ENCODE measurements at regions not wholly inside any gene's neighbourhood (a gene's known extent, or its start where the extent isn't known, plus 50 kb on each side); places are given as distances from the start of the nearest gene placed in this dataset.
"Not testable (repeated sequence)": the region's sequence is repeated elsewhere in the genome, so short reads cannot be mapped to it uniquely, and the experiment has no call there.

DNA sequence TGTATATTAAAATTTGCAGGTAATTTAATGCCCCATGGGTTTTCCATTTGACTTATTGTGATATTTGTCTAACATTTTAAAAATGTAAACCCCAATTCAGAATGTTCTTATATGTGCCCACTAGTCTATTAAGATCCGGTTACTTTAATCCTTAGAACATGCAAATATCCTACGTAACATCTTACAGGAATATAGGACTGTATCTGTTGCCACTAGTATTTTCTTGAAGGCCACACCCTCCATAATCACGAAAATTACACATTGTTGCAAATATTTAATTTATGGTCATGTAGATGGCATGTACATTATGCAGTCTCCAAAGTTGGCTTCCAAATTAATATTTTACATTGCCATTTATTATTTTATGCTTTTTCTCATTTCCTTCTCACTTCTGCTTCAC, 329.2 kb upstream of the NOTCH2NLA start:
- TF ChIP-seq, protein P1, sequence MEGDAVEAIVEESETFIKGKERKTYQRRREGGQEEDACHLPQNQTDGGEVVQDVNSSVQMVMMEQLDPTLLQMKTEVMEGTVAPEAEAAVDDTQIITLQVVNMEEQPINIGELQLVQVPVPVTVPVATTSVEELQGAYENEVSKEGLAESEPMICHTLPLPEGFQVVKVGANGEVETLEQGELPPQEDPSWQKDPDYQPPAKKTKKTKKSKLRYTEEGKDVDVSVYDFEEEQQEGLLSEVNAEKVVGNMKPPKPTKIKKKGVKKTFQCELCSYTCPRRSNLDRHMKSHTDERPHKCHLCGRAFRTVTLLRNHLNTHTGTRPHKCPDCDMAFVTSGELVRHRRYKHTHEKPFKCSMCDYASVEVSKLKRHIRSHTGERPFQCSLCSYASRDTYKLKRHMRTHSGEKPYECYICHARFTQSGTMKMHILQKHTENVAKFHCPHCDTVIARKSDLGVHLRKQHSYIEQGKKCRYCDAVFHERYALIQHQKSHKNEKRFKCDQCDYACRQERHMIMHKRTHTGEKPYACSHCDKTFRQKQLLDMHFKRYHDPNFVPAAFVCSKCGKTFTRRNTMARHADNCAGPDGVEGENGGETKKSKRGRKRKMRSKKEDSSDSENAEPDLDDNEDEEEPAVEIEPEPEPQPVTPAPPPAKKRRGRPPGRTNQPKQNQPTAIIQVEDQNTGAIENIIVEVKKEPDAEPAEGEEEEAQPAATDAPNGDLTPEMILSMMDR (IDR thresholded peaks at IDR 0.05), result not testable (repeated sequence)
- TF ChIP-seq POLR2AphosphoS5, TCF7L2 (IDR thresholded peaks at IDR 0.05; ENCODE audit: low read depth, low read length): not testable (repeated sequence)
- TF ChIP-seq, protein P2, sequence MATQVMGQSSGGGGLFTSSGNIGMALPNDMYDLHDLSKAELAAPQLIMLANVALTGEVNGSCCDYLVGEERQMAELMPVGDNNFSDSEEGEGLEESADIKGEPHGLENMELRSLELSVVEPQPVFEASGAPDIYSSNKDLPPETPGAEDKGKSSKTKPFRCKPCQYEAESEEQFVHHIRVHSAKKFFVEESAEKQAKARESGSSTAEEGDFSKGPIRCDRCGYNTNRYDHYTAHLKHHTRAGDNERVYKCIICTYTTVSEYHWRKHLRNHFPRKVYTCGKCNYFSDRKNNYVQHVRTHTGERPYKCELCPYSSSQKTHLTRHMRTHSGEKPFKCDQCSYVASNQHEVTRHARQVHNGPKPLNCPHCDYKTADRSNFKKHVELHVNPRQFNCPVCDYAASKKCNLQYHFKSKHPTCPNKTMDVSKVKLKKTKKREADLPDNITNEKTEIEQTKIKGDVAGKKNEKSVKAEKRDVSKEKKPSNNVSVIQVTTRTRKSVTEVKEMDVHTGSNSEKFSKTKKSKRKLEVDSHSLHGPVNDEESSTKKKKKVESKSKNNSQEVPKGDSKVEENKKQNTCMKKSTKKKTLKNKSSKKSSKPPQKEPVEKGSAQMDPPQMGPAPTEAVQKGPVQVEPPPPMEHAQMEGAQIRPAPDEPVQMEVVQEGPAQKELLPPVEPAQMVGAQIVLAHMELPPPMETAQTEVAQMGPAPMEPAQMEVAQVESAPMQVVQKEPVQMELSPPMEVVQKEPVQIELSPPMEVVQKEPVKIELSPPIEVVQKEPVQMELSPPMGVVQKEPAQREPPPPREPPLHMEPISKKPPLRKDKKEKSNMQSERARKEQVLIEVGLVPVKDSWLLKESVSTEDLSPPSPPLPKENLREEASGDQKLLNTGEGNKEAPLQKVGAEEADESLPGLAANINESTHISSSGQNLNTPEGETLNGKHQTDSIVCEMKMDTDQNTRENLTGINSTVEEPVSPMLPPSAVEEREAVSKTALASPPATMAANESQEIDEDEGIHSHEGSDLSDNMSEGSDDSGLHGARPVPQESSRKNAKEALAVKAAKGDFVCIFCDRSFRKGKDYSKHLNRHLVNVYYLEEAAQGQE (IDR thresholded peaks at IDR 0.05; ENCODE audit: insufficient read depth in 1 of 2, low read depth in 2 of 2, low read length in 1 of 2), result not testable (repeated sequence)
